MM.1S (cell line): ENCODE measurements at regions not wholly inside any gene's neighbourhood (a gene's known extent, or its start where the extent isn't known, plus 50 kb on each side); places are given as distances from the start of the nearest gene placed in this dataset.

Experiments
- EZH2 ChIP-seq: fragments of 300-600 bp; sonication (generic); optimal IDR thresholded peaks from 2 replicates; pipeline ENCODE3; 2017; ENCODE audit warnings: low read depth, mild to moderate bottlenecking, antibody characterized with exemption, low read length, mixed read lengths
- EZH2phosphoT487 ChIP-seq: fragments of 300-600 bp; sonication (generic); IDR thresholded peaks from 2 replicates; pipeline ENCODE4 v1.6.1; 2018; ENCODE audit warnings: antibody characterized with exemption, low read length
- TF ChIP-seq, protein P1 (sequence below): fragments of 300-600 bp; sonication (generic); IDR thresholded peaks from 2 replicates; pipeline ENCODE4 v1.5.1; 2016; ENCODE audit warnings: antibody characterized with exemption, low read length, mixed read lengths

GRCh38 chrX:114061226-114061625 lies 522.7 kb upstream of the HTR2C start:
- TF ChIP-seq, protein P1, sequence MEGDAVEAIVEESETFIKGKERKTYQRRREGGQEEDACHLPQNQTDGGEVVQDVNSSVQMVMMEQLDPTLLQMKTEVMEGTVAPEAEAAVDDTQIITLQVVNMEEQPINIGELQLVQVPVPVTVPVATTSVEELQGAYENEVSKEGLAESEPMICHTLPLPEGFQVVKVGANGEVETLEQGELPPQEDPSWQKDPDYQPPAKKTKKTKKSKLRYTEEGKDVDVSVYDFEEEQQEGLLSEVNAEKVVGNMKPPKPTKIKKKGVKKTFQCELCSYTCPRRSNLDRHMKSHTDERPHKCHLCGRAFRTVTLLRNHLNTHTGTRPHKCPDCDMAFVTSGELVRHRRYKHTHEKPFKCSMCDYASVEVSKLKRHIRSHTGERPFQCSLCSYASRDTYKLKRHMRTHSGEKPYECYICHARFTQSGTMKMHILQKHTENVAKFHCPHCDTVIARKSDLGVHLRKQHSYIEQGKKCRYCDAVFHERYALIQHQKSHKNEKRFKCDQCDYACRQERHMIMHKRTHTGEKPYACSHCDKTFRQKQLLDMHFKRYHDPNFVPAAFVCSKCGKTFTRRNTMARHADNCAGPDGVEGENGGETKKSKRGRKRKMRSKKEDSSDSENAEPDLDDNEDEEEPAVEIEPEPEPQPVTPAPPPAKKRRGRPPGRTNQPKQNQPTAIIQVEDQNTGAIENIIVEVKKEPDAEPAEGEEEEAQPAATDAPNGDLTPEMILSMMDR, result no peak
- no peak for TF ChIP-seq EZH2phosphoT487
- TF ChIP-seq EZH2, result no peak
